Keratinocyte (primary cell): ENCODE measurements at regions not wholly inside any gene's neighbourhood (a gene's known extent, or its start where the extent isn't known, plus 50 kb on each side); places are given as distances from the start of the nearest gene placed in this dataset.

Source experiments
- CTCF ChIP-seq, 3 experiments: IDR thresholded peaks in 1 of 3; conservative IDR thresholded peaks in 1 of 3; optimal IDR thresholded peaks in 1 of 3; 2 replicates in 2 of 3; 3 replicates in 1 of 3; pipeline versions ENCODE3 to v1.5.1; 2011; ENCODE audit warnings: low read length in 3 of 3, mild to moderate bottlenecking in 3 of 3, moderate library complexity in 2 of 3, control low read depth in 1 of 3, inconsistent platforms in 1 of 3; ENCODE audit not compliant: insufficient read depth in 2 of 3; ENCODE audit errors: extremely low read depth in 1 of 3
- EZH2 ChIP-seq: IDR thresholded peaks from one replicate; pipeline ENCODE4 v1.6.1; 2012; ENCODE audit warnings: inconsistent platforms, mild to moderate bottlenecking, low read length, moderate library complexity

- no peak for TF ChIP-seq CTCF (optimal IDR thresholded peaks at IDR 0.05 in 1 of 3, IDR thresholded peaks at IDR 0.05 in 1 of 3, conservative IDR thresholded peaks at IDR 0.05 in 1 of 3; ENCODE audit: extremely low read depth in 1 of 3, insufficient read depth in 2 of 3, low read length in 3 of 3)
- no peak for TF ChIP-seq EZH2
Observed at GRCh38 chr20:19860737-19861136, 102.7 kb downstream of the RIN2 start.
